GM21526 (cell line): ENCODE measurements at regions not wholly inside any gene's neighbourhood (a gene's known extent, or its start where the extent isn't known, plus 50 kb on each side); places are given as distances from the start of the nearest gene placed in this dataset.

Experiments
- ATAC-seq: cut with Tn5 transposase; IDR thresholded peaks from one replicate; pipeline ENCODE4 v1.9.1; 2021; ENCODE audit warnings: moderate library complexity; ENCODE audit not compliant: unreplicated experiment, low FRiP score

GRCh38 chr2:35409762-35410161, 945.8 kb upstream of the CRIM1 start:
- ATAC-seq, result no peak

GRCh38 chr2:35408320-35408719, 947.3 kb upstream of the CRIM1 start:
- ATAC-seq, result no peak

DNA sequence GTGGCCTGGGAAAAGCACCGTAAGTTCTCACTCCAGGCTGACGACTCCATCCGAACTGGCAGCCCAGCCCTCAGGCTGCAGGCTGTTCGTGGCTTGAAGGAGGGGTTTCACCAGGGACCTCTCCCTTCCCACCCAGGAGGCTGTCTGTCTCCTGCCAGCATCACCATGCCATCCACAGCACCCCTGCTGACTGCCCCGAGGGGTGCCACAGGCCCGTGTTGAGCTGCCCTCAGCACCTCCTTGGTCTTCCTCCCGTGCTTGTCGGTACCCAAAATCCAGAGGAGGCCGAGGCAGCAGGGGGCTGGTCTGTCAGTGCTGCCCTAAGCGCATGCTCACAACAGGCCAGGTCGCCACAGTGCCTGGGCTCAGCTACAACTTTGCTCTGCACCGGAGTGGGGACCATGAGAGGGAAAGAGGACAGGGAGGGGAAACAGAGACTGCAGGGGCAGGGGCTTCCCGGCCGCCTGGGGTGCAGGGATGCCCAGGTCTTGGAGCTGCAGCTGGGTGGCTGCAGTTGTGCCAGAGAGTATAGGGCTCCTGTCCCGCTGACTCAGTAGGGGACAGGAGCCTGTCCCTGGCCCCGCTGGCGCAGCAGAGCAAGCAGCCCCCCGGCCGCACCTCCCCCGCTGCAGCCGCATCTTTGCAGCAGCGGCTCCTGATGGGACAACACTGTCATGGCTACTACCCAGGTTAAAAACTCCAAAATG, 963.7 kb upstream of the CRIM1 start:
- no peak for ATAC-seq

DNA sequence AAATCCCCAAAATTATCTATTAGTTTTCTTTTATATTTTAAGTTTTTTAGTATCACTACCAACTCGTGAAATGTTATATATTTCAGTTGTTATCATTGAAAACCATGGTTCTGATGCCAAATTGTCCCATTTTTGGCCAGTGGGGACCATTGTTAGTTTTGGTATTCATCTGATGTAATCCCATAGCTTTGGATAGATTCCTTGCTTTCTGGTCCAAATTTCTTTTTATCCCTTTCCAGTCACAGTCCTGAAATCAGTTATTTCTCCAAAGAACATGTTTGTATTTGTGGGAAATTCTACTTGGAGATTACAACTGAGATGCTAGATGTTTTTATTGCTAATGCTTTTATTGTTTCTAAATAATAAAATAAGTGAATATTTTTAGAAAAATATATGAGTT, 976.8 kb upstream of the CRIM1 start:
- ATAC-seq, result no peak

DNA sequence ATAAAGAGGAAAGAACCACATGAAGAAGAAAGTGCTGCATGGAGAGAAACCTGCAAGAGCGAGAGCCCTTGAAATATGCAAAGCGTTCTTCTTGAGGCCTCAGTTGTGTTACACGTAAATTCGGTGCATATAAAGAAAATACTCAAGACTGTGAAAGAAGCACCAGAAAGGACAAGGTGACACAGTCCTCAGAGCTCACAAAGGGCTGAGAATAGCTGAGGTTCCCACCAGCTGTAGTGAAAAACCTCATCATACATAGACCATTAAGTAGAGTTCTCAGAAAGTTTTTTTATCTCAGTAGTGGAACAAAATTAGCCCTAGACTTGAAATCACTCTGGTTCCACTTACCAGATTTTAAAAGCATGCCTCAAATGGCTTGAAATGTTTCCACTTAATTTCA, 980.7 kb upstream of the CRIM1 start:
- no peak for ATAC-seq

DNA sequence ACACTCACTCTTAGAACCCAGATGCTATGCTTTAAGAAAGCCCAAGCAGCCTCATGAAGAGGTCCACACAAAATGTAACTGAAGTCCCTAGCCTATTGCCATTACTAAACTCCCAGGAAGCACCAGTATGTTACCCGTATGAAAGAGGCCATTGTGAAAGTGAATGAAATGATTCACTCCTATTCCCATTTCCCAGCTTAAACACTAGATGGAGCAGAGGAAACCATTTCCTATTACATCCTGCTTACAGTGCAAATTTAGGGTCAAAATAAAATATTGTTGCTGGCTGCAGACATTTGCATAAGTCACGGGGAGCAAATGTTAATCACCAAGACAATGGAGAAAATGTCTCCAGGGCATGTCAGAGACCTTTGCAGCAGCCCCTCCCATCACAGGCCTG, 989.7 kb upstream of the CRIM1 start:
- no peak for ATAC-seq

DNA sequence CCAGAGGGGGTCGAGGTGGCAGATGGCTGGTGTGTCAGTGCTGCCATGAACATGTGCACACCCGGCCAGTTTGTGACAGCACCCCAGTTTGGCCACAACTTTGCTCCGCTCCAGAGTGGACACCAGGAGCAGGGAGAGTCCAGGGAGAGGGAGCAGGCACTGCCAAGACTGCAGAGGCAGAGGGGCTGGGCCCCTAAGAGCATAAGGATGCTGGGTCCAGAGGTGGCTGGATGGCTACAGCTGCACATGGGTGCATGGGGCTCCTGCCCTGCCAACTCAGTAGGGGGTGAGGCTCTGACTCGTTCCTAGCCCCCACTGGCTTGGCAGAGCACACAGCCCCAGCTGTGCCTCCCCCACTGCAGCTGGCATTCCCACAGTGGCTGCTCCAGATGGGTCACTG, 999.2 kb upstream of the CRIM1 start:
- no peak for ATAC-seq

- ATAC-seq, result no peak
These were observed 1000.5 kb upstream of the CRIM1 start for GRCh38 chr2:35355056-35355455.

DNA sequence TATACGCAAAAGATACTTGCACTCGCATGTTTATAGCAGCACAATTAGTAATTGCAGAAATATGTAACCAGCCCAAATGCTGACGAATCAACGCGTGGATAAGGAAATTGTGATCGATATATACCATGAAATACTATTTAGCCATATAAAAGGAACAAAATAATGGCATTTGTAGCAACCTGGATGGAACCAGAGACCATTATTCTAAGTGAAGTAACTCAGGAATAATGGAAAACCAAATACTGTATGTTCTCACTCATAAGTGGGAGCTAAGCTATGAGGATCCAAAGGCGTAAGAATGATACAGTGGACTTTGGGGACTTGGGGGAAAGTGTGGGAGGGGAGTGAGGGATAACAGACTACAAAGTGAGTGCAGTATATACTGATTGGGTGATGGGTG, 1008.0 kb upstream of the CRIM1 start:
- no peak for ATAC-seq

DNA sequence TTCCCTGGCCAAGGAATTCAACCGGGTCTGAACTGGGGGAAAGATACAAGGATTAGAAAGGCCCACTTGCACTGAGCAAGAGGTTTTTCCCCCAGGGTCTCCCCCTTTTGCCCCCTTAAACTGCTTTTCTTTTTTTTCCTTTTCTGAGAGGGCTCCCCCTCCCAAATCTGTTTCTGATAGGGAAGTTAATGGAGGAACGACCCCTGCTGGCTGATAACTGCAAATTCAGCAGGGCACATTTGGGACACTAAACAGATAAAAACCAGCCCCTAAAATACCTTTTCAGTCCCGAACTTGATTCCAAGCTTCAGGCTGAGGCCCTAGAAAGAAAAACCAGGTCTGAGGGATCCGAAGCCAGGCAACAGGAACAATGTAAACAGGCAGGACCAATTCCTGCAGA, 1012.4 kb upstream of the CRIM1 start:
- no peak for ATAC-seq

DNA sequence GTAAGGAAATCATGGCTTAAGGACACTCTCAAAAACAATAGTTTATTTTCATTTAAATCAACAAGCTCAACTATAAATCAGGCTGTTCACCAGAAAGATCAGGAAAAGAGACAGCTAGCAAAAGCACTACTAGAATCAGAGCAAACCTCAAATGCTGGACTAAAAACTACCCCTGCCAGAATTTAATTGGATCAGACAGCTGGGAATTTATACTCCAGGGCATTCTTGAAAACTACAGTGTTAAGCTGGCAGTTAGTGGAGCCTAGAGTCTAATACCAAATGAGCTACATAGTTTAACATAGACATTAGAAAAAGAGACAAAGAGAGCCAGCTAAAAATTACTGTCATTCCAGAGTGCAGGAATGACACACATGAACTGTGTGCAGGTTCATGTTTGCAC, 1016.4 kb upstream of the CRIM1 start:
- no peak for ATAC-seq

DNA sequence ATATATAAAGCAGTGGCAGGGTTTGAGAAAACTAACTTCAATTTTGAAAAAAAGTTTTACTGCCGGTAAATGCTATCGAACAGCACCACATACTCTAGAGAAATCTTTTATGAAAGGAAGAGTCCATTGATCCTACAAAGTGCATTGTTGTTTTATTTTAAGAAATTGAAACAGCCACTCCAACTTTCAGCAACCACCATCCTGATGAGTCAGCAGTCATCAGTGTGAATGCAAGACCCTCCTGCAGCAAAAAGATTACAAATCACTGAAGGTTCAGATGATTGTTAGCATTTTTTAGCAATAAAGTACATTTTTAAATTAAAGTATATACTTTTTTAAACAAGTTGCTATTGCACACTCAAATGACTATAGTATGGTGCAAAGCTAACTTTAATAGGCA, 1017.7 kb upstream of the CRIM1 start:
- no peak for ATAC-seq

DNA sequence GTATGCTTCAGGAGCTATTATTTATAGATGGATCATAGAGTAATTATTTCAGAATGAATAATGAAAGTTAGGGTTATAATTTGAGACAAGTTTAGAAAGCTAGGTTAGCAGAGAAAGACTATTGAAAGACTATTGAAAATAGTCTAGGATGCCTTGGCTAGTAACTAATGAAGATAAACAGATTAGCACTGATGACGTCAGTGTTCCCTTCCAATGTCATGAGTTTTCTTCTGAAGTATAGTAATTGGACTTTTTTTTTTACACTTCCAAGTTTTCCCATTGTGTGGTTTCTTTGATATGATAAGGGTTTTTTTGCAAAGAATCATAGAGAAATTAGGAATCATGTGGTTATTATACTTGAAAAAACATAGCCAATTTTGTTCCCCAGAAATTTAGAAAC, 1041.5 kb upstream of the CRIM1 start:
- ATAC-seq, result no peak

DNA sequence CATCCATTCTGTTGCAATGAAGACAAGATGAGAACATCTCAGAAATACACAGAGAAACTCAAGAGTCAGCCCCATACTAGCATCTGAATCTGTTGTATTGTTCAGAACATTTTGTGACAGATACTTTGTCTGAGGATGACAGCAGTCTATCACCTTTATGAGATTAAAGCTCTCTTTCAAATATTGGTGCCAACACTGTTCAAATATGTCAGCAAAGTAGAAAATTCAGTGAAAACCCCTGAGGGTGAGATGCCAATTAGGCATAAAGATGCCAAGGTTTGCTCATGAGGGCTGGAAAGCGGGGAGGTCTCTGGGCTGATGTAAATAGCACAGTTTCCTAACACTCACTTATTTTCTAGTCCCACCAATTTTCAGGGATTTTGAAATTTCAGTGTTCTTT, 1054.2 kb upstream of the CRIM1 start:
- no peak for ATAC-seq

GRCh38 chr2:35298493-35298892, 1057.1 kb upstream of the CRIM1 start:
- ATAC-seq, result no peak

- no peak for ATAC-seq
These were observed 1058.2 kb upstream of the CRIM1 start for GRCh38 chr2:35297403-35297802.

GRCh38 chr2:35294636-35295263, 1060.8 kb upstream of the CRIM1 start:
- ATAC-seq, result no peak

- no peak for ATAC-seq
These were observed 1062.3 kb upstream of the CRIM1 start for GRCh38 chr2:35293261-35293660.

DNA sequence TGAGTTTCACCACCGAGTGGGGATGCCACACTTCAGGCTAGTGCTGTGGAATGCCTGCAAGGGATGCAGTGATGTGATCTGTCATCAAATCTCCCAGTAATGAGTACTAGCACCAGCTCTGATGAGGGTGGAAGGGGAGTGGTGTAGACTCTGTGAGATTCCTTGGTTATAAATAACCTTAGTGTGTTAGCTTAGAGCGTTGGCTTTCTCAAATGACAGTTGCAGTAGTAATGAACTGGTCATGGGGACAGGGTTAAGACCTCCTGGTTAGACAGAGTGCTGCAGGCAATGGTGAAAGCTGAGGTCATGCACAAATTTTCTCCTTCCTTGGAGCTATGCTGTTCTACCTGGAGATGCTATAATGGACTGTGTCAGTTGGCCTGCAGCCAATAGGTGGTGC, 1063.4 kb upstream of the CRIM1 start:
- ATAC-seq, result no peak

DNA sequence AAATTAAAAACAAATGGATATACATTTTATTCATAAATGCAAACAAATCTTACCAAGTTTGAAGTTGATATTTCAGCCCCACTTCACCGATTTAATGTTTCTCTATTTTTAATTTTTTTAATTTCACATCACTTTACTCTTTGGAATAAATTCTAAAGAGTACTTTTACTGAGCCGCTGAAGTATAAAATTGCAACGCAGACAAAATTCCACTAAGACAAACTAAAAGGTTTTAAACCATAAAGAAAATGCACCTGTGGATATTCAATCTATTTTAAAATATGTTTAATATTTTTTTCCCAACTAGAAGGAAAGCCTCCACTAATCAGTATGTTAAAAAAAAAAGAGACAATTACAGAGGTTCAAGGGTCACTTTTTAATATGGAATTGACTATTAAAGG, 1073.9 kb upstream of the CRIM1 start:
- ATAC-seq, result no peak

DNA sequence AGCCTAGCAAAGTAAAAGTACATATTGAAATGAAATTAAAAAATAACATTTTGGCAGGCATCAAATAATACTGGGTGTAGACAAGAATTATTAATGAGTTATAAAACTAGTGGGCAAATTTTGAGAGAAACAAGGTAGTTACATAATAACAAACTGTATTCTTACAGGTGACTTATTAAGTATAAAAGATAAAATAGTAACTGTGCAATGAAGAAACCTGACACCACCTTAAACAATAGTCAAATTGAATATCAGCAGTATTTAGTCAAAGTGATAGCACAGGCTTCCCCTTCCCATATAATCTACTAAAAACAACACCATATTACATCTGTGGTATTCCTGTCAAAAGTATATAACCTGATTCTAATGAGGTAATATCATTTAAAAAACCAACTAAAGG, 1099.8 kb upstream of the CRIM1 start:
- ATAC-seq, result no peak

DNA sequence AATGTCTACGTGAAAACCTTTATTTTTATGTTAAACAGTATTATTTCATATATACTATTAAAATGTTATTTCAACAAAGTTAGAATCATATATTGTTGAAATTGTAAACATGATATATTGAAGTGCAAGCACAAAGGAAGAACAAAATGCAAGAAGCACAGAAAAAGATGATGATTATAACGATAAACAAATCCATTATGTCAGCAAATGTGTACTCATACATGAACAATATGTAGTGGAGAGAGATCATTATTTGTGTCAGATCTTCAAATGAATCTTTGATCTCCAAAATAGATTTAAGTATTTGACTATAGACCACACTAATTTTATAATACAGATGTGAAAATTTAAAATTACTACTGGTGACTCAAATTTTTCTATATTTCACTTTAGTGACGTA, 1104.4 kb upstream of the CRIM1 start:
- no peak for ATAC-seq

DNA sequence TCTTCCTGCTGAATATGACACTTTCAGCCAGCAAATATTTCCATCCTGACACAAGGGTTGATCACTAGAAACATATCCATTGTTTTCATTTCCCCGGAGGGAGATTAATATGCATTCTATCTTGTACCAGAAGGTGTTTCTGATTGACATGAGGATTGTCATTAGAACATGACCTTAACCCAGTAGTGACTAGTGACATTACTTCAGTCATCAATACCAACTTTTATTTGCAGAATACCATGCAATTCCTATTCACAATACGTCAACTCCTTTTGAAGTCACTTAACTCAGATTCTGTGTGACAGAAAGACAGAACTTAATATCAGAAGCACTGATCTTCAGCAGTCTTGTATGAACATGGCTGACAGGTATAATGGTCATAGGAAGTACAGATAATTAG, 1108.9 kb upstream of the CRIM1 start:
- no peak for ATAC-seq
